ENCODE measurements at regions not wholly inside any gene's neighbourhood (a gene's known extent, or its start where the extent isn't known, plus 50 kb on each side); places are given as distances from the start of the nearest gene placed in this dataset.

DNA sequence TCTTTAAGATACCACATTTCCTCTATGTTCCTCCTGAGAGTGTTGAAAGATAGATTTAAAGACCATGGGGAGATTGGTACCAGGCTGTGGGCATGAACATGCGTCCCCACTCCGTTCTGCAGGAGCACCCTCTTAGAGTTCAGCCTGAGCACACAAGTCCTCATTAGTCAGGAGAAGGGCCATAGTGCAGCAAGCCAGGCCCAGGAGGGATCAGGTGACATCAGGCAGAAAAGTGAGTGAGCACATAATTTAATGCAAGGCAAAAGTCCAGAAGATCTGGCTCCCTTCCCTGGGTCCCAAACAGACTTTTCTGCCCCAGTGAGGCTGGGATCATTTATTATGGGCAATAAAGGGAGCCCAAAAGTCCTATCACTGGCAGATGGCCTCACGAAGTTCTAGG is 263.7 kb upstream of the AGTR2 start:
- TF ChIP-seq, protein P1, sequence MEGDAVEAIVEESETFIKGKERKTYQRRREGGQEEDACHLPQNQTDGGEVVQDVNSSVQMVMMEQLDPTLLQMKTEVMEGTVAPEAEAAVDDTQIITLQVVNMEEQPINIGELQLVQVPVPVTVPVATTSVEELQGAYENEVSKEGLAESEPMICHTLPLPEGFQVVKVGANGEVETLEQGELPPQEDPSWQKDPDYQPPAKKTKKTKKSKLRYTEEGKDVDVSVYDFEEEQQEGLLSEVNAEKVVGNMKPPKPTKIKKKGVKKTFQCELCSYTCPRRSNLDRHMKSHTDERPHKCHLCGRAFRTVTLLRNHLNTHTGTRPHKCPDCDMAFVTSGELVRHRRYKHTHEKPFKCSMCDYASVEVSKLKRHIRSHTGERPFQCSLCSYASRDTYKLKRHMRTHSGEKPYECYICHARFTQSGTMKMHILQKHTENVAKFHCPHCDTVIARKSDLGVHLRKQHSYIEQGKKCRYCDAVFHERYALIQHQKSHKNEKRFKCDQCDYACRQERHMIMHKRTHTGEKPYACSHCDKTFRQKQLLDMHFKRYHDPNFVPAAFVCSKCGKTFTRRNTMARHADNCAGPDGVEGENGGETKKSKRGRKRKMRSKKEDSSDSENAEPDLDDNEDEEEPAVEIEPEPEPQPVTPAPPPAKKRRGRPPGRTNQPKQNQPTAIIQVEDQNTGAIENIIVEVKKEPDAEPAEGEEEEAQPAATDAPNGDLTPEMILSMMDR (IDR thresholded peaks at IDR 0.05) = no peak
- TF ChIP-seq POLR2A (IDR thresholded peaks at IDR 0.05) = no peak
